ENCODE measurements at regions not wholly inside any gene's neighbourhood (a gene's known extent, or its start where the extent isn't known, plus 50 kb on each side); places are given as distances from the start of the nearest gene placed in this dataset.

DNA sequence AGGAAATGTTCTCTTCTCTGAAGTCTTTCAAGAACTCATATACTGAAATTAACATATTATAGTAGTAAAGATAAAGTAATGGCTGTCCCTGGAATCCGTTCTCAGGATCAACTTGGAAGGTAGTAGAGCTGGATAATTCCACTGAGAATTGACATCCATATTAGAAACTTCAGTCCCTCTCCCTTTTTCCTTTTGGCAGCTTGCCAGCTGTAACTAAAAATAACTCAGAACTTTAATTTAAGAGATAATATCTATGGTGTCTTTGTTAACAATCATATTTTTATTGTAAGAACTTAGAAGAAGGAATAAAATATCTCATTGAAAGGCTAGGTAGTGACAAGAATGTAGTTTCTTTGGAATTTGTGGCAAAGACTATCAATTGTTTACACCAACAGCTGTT lies 61.4 kb upstream of the PLEKHA5 start:
- TF ChIP-seq EP300 (conservative IDR thresholded peaks at IDR 0.05; ENCODE audit: poor library complexity, severe bottlenecking) (no peak), EZH2 (IDR thresholded peaks at IDR 0.05; ENCODE audit: borderline replicate concordance, insufficient read depth, low read length, poor library complexity, severe bottlenecking) (no peak)
